CD4-positive, alpha-beta T cell treated with Interleukin-12 subunit alpha and Interleukin-12 subunit beta, for 1 hour (primary cell): ENCODE measurements at regions not wholly inside any gene's neighbourhood (a gene's known extent, or its start where the extent isn't known, plus 50 kb on each side); places are given as distances from the start of the nearest gene placed in this dataset.
A peak's percentile ranks its signal among the peaks of the same experiment; 100 is the strongest.
"Not testable (repeated sequence)": the region's sequence is repeated elsewhere in the genome, so short reads cannot be mapped to it uniquely, and the experiment has no call there.

Source experiments
- DNase-seq: peaks from one replicate; pipeline ENCODE4 v3.0.0-alpha.2; 2020

- DNase-seq: peak; percentile 17
Measured at GRCh38 chrX:40952855-40953254, 132.4 kb upstream of the USP9X start.

- no peak for DNase-seq
Measured at GRCh38 chrX:40953369-40953768, 131.9 kb upstream of the USP9X start.

- DNase-seq: no peak
Measured at GRCh38 chrX:40960041-40960440, 125.2 kb upstream of the USP9X start.

GRCh38 chrX:40962793-40963407, 122.3 kb upstream of the USP9X start:
- DNase-seq: no peak

- no peak for DNase-seq
Measured at GRCh38 chrX:40964008-40964407, 121.2 kb upstream of the USP9X start.

GRCh38 chrX:40964633-40965586, 120.3 kb upstream of the USP9X start:
- DNase-seq: no peak

GRCh38 chrX:40966213-40966820, 118.9 kb upstream of the USP9X start:
- no peak for DNase-seq

- DNase-seq: no peak
Measured at GRCh38 chrX:40968180-40968579, 117.1 kb upstream of the USP9X start.

- no peak for DNase-seq
Measured at GRCh38 chrX:40971736-40972135, 113.5 kb upstream of the USP9X start.

GRCh38 chrX:40973619-40974018, 111.6 kb upstream of the USP9X start:
- no peak for DNase-seq

GRCh38 chrX:40975951-40976350, 109.3 kb upstream of the USP9X start:
- DNase-seq: no peak

- no peak for DNase-seq
Measured at GRCh38 chrX:40976981-40977380, 108.3 kb upstream of the USP9X start.

- DNase-seq: no peak
Measured at GRCh38 chrX:40984962-40985361, 100.3 kb upstream of the USP9X start.

GRCh38 chrX:40987413-40987812, 97.8 kb upstream of the USP9X start:
- no peak for DNase-seq

- no peak for DNase-seq
Measured at GRCh38 chrX:40988100-40988499, 97.1 kb upstream of the USP9X start.

GRCh38 chrX:40993395-40993794, 91.8 kb upstream of the USP9X start:
- DNase-seq: not testable (repeated sequence)

- no peak for DNase-seq
Measured at GRCh38 chrX:40996886-40997530, 88.2 kb upstream of the USP9X start.

- DNase-seq: no peak
Measured at GRCh38 chrX:40998123-40998522, 87.1 kb upstream of the USP9X start.

GRCh38 chrX:41001327-41001726, 83.9 kb upstream of the USP9X start:
- no peak for DNase-seq

- no peak for DNase-seq
Measured at GRCh38 chrX:41002026-41002425, 83.2 kb upstream of the USP9X start.

- no peak for DNase-seq
Measured at GRCh38 chrX:41003506-41004270, 81.6 kb upstream of the USP9X start.

GRCh38 chrX:41005445-41005992, 79.7 kb upstream of the USP9X start:
- DNase-seq: no peak
